IPS-18a (cell line): ENCODE measurements at regions not wholly inside any gene's neighbourhood (a gene's known extent, or its start where the extent isn't known, plus 50 kb on each side); places are given as distances from the start of the nearest gene placed in this dataset.

ENCODE experiments used
- H3K27ac ChIP-seq: one replicate; pipeline ENCODE4 v1.5.1; 2013; ENCODE audit warnings: low read length
- H3K27me3 ChIP-seq: one replicate; pipeline ENCODE4 v1.6.1; 2013; ENCODE audit warnings: mild to moderate bottlenecking, low read length; ENCODE audit not compliant: control insufficient read depth, insufficient read depth
- H3K36me3 ChIP-seq: one replicate; pipeline ENCODE4 v1.6.1; 2013; ENCODE audit warnings: low read depth, low read length; ENCODE audit not compliant: control insufficient read depth
- H3K4me1 ChIP-seq: one replicate; pipeline ENCODE4 v1.6.1; 2013; ENCODE audit warnings: low read depth, low read length; ENCODE audit not compliant: control insufficient read depth
- H3K4me3 ChIP-seq: one replicate; pipeline ENCODE4 v1.5.1; 2013; ENCODE audit warnings: low read length
- H3K9ac ChIP-seq: one replicate; pipeline ENCODE4 v1.6.1; 2013; ENCODE audit warnings: mild to moderate bottlenecking, low read length, moderate library complexity
- H3K9me3 ChIP-seq: one replicate; pipeline ENCODE4 v1.6.1; 2013; ENCODE audit warnings: low read depth, low read length; ENCODE audit not compliant: control insufficient read depth

GRCh38 chr7:138257459-138258196 lies 181.4 kb downstream of the AKR1D1 start:
- Histone ChIP-seq H3K27me3 (no peaks in the 10 kb centered on the region), H3K27ac (no peak overlapping the region), H3K9ac (no peak overlapping the region), H3K36me3 (no peaks in the 10 kb centered on the region), H3K9me3 (no peaks in the 10 kb centered on the region), H3K4me1 (peaks cover 8% of the 10 kb centered on the region), H3K4me3 (no peak overlapping the region)

- Histone ChIP-seq H3K9ac (no peak overlapping the region), H3K9me3 (no peaks in the 10 kb centered on the region), H3K27ac (no peak overlapping the region), H3K4me1 (peaks cover 8% of the 10 kb centered on the region), H3K4me3 (no peak overlapping the region), H3K27me3 (no peaks in the 10 kb centered on the region), H3K36me3 (no peaks in the 10 kb centered on the region)
Measured at GRCh38 chr7:138258197-138258559, 181.9 kb downstream of the AKR1D1 start.

GRCh38 chr7:138259675-138260074 lies 183.4 kb downstream of the AKR1D1 start:
- Histone ChIP-seq H3K27ac (no peak overlapping the region), H3K4me3 (no peak overlapping the region)

GRCh38 chr7:138267934-138268333 lies 191.7 kb downstream of the AKR1D1 start:
- no peak overlapping the region for H3K27ac ChIP-seq
- no peak overlapping the region for H3K4me3 ChIP-seq
- H3K9me3 ChIP-seq = no peaks in the 10 kb centered on the region
- no peaks in the 10 kb centered on the region for H3K27me3 ChIP-seq
- no peaks in the 10 kb centered on the region for H3K4me1 ChIP-seq
- no peaks in the 10 kb centered on the region for H3K36me3 ChIP-seq
- H3K9ac ChIP-seq = no peak overlapping the region

More at GRCh38 chr7:138259675-138260074, 183.4 kb downstream of the AKR1D1 start:
- H3K4me1 ChIP-seq = peaks cover 8% of the 10 kb centered on the region
- no peaks in the 10 kb centered on the region for H3K27me3 ChIP-seq
- H3K9me3 ChIP-seq = no peaks in the 10 kb centered on the region
- H3K9ac ChIP-seq = no peak overlapping the region
- H3K36me3 ChIP-seq = no peaks in the 10 kb centered on the region

- no peaks in the 10 kb centered on the region for H3K36me3 ChIP-seq
Measured at GRCh38 chr7:138276891-138277290, 183.2 kb upstream of the TRIM24 start.

GRCh38 chr7:138278601-138279000 lies 181.5 kb upstream of the TRIM24 start:
- no peaks in the 10 kb centered on the region for H3K9me3 ChIP-seq
- no peaks in the 10 kb centered on the region for H3K27me3 ChIP-seq
- no peaks in the 10 kb centered on the region for H3K36me3 ChIP-seq
- H3K9ac ChIP-seq = no peak overlapping the region
- no peak overlapping the region for H3K4me3 ChIP-seq
- no peaks in the 10 kb centered on the region for H3K4me1 ChIP-seq
- no peak overlapping the region for H3K27ac ChIP-seq

More at GRCh38 chr7:138276891-138277290, 183.2 kb upstream of the TRIM24 start:
- H3K4me3 ChIP-seq = no peak overlapping the region
- no peak overlapping the region for H3K27ac ChIP-seq
- H3K27me3 ChIP-seq = no peaks in the 10 kb centered on the region
- H3K9ac ChIP-seq = no peak overlapping the region
- no peaks in the 10 kb centered on the region for H3K9me3 ChIP-seq
- H3K4me1 ChIP-seq = no peaks in the 10 kb centered on the region

- H3K27me3 ChIP-seq = no peaks in the 10 kb centered on the region
- no peak overlapping the region for H3K9ac ChIP-seq
- no peaks in the 10 kb centered on the region for H3K9me3 ChIP-seq
- H3K36me3 ChIP-seq = no peaks in the 10 kb centered on the region
- H3K4me1 ChIP-seq = no peaks in the 10 kb centered on the region
- no peak overlapping the region for H3K27ac ChIP-seq
- H3K4me3 ChIP-seq = no peak overlapping the region
Measured at GRCh38 chr7:138282997-138283396, 177.1 kb upstream of the TRIM24 start.

GRCh38 chr7:138285129-138285528 lies 174.9 kb upstream of the TRIM24 start:
- no peak overlapping the region for H3K9ac ChIP-seq
- H3K27ac ChIP-seq = no peak overlapping the region
- no peaks in the 10 kb centered on the region for H3K4me1 ChIP-seq
- no peaks in the 10 kb centered on the region for H3K36me3 ChIP-seq
- no peaks in the 10 kb centered on the region for H3K27me3 ChIP-seq
- H3K4me3 ChIP-seq = no peak overlapping the region
- H3K9me3 ChIP-seq = peaks cover 13% of the 10 kb centered on the region

- Histone ChIP-seq H3K4me1 (no peaks in the 10 kb centered on the region), H3K4me3 (no peak overlapping the region), H3K27ac (no peak overlapping the region), H3K27me3 (no peaks in the 10 kb centered on the region), H3K9ac (no peak overlapping the region), H3K9me3 (peaks cover 14% of the 10 kb centered on the region), H3K36me3 (no peaks in the 10 kb centered on the region)
Measured at GRCh38 chr7:138286846-138287245, 173.2 kb upstream of the TRIM24 start.

- H3K36me3 ChIP-seq = no peaks in the 10 kb centered on the region
- H3K9ac ChIP-seq = no peak overlapping the region
- H3K4me1 ChIP-seq = no peaks in the 10 kb centered on the region
- H3K27me3 ChIP-seq = no peaks in the 10 kb centered on the region
- H3K4me3 ChIP-seq = no peak overlapping the region
- H3K27ac ChIP-seq = no peak overlapping the region
- peaks cover 14% of the 10 kb centered on the region for H3K9me3 ChIP-seq
Measured at GRCh38 chr7:138287549-138287948, 172.5 kb upstream of the TRIM24 start.

GRCh38 chr7:138289082-138289481 lies 171.0 kb upstream of the TRIM24 start:
- no peak overlapping the region for H3K4me3 ChIP-seq
- peaks cover 14% of the 10 kb centered on the region for H3K9me3 ChIP-seq
- no peaks in the 10 kb centered on the region for H3K4me1 ChIP-seq
- no peaks in the 10 kb centered on the region for H3K27me3 ChIP-seq
- H3K9ac ChIP-seq = no peak overlapping the region
- H3K27ac ChIP-seq = no peak overlapping the region
- no peaks in the 10 kb centered on the region for H3K36me3 ChIP-seq

- H3K9ac ChIP-seq = no peak overlapping the region
- no peaks in the 10 kb centered on the region for H3K27me3 ChIP-seq
- no peaks in the 10 kb centered on the region for H3K4me1 ChIP-seq
- no peak overlapping the region for H3K27ac ChIP-seq
- peaks cover 14% of the 10 kb centered on the region for H3K9me3 ChIP-seq
- no peaks in the 10 kb centered on the region for H3K36me3 ChIP-seq
- H3K4me3 ChIP-seq = no peak overlapping the region
Measured at GRCh38 chr7:138289864-138290263, 170.2 kb upstream of the TRIM24 start.
